HL-60 (cell line): ENCODE measurements at regions not wholly inside any gene's neighbourhood (a gene's known extent, or its start where the extent isn't known, plus 50 kb on each side); places are given as distances from the start of the nearest gene placed in this dataset.

Experiments
- CTCF ChIP-seq: IDR thresholded peaks from one replicate; pipeline ENCODE4 v1.5.1; 2011; ENCODE audit warnings: low read length, control low read depth, inconsistent platforms; ENCODE audit not compliant: insufficient read depth
- POLR2AphosphoS5 ChIP-seq: IDR thresholded peaks from 2 replicates; pipeline ENCODE4 v1.6.1; 2012; ENCODE audit warnings: low read depth
- REST ChIP-seq: IDR thresholded peaks from 2 replicates; pipeline ENCODE4 v1.6.1; 2012; ENCODE audit warnings: low read depth; ENCODE audit not compliant: insufficient replicate concordance

- no peak for TF ChIP-seq CTCF
- no peak for TF ChIP-seq REST
- TF ChIP-seq POLR2AphosphoS5: no peak
These were observed 570.8 kb upstream of the CPEB2 start for GRCh38 chr4:14431155-14432134.
